NCI-H1092 treated with DMSO at 0.1 percent for 48 hours (cell line): ENCODE measurements at regions not wholly inside any gene's neighbourhood (a gene's known extent, or its start where the extent isn't known, plus 50 kb on each side); places are given as distances from the start of the nearest gene placed in this dataset.
"Not testable (repeated sequence)": the region's sequence is repeated elsewhere in the genome, so short reads cannot be mapped to it uniquely, and the experiment has no call there.

Source experiments
- DNase-seq: peaks from one replicate; lab custom pipeline; 2025; lab: John Stamatoyannopoulos, UW

DNA sequence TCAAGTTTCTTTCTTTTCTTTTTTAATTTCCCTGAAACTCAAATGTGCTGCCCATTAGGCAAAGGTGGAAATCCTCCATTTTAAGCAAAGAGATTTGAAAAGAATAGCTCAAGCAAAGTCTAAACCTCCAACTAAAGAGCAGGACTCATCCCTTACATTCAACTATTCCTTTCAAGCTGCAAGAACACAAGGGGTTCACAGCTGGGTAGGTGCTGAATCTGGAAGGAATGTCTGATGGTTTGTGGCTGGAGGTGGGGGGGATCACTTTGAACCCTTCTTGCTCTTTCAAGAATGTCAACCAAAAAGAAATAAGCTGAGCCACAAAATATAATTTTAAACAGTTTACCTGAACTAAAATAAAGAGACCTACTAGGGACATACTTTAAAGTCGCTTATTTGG is 375.7 kb upstream of the CDH10 start:
- no peak for DNase-seq

DNA sequence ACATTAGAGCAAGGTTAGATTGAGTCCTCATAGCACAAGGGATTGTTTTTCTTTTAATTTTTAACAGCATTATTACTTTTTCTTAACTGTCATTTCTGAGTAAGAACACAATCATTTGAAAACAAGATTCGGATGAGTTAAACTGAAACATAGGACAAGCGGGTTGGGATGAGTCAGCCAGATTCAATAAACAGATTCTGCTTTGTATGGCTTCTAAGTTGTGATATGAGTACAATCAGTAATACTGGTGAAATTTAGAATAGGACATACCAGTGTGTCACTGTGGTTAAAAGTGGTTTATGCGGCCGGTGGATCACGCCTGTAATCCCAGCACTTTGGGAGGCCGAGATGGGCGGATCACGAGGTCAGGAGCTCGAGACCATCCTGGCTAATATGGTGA is 364.3 kb upstream of the CDH10 start:
- no peak for DNase-seq

DNA sequence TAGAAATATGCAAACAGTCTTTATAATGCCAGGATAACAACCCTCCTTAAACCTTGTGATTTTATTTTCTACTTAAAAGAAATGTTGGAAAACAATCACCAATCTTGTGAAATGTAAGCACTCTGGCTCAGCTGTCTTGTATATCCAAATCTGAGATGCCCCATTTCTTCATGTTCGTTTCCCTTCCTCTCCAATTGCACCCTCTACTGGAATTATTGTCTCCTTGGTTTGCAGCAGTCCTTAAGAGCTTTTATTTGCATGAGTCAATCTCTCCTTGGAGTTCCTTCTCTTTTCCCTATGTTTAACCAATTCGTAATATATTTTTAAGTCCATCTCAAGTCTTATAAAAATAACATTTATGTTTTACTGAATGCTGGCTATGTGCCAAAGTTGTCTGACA is 362.0 kb upstream of the CDH10 start:
- peak; percentile 57 for DNase-seq

DNA sequence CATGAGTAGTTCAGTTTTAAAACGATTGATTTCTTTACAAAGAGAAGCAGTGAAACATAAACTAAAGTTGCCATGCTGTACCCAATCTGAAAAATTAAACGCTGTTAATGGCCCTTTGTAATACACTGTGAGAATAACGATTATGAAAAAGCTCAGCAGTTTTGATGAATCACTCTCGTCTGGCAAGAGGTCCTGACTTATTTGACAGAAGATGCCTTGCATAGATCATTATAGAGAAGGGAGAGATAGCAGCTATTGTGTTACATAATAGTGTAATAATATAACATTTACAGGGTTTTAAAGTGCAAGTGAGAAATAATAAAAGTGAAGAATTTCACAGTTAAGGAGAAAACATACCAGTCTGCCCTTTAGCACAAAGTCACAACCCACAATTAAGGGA is 361.5 kb upstream of the CDH10 start:
- DNase-seq = no peak

DNA sequence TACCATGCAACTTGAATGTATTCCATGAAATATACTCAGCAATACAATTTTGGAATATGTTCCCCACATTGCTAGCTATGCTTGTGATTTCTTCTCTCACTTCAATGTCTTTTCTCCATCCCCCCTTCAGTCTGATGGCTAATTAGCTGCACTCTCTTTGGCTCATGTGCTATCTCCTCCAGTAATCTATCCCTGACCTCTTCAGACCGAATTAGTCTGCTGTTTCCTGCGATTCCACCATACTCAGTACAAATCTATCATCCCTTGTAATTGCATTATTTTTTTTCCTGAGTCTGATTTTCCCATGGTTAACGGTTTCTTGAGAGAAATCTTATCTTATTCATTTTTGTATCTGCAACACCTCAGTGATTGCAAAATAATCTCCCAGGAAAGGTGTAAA is 360.7 kb upstream of the CDH10 start:
- DNase-seq = no peak

DNA sequence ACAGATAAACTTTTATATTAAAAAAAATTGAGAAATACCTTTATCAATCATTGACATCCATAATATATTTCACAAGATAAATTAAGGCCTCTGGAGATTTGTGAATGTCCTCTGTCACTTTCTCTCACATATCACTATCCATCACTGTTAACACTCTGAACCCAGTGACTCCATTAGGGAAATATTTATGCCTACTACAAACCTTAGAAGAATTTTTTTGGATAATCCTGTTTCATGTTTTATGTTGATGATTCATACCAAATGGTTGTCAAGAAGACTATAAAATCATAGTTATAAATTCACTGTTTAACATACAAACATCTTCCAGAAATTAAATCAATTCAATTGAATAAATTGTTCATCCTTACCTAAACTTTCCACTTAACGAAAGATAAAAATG is 357.6 kb upstream of the CDH10 start:
- no peak for DNase-seq

DNA sequence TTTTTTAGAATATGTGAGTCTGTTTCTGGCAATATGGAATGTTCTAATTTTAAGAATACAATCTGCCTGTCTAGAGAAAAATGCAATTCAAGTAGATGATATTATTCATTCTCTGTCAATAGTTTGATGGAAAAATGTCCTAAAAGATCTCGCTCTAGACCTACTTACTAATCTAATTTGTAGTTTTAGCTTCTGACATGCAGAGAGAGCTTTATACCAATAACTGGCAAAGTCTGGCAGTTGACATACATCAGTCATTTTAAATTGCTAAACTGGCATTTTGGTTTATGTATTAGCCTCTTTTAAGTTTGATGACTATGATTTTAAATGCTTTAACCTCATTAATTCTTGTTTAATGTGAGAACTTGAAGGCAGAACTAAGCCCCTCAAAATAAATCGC is 355.0 kb upstream of the CDH10 start:
- DNase-seq = no peak

DNA sequence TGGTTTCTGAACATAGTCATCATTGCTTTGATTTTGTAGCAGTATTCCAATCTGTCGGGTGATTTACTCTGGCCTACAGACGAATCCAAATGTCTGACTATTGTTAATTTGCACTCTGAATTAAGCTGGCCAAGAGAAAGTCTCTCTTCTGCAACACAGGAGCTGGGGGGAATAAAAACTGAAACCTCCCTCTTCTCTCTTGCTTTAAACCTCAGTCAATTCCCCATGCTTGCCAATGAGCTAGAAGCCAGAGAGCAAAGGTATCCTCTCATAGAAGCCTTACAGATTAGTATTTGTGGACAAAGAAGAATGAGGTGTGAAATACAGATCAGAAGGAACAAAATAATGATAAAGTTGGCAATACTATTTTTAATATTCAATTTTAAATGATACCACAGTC is 353.9 kb upstream of the CDH10 start:
- no peak for DNase-seq

DNA sequence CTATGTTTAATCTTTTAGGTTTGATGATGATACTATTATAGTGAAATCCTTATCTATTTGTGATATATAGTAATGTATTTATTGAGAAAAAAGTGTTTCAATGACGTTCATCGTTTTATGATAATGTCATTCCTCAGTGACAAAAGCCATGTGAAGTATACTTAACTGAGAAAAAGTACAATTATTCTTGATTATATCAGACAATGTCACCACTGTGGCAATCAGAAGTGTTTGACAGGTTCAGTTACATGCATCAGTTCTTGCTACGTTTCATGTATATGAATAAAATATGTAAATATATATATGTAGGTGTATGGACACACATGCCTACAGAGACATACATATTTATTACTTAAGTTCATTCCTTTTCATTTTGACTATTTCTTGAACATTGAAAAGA is 341.5 kb upstream of the CDH10 start:
- no peak for DNase-seq

DNA sequence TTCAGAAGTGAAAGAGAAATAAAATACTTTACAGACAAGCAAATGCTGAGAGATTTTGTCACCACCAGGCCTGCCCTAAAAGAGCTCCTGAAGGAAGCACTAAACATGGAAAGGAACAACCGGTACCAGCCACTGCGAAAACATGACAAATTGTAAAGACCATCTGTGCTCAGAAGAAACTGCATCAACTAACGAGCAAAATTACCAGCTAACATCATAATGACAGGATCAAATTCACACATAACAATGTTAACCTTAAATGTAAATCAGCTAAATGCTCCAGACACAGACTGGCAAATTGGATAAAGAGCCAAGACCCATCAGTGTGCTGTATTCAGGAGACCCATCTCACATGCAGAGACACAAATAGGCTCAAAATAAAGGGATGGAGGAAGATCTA is 333.8 kb upstream of the CDH10 start:
- not testable (repeated sequence) for DNase-seq

DNA sequence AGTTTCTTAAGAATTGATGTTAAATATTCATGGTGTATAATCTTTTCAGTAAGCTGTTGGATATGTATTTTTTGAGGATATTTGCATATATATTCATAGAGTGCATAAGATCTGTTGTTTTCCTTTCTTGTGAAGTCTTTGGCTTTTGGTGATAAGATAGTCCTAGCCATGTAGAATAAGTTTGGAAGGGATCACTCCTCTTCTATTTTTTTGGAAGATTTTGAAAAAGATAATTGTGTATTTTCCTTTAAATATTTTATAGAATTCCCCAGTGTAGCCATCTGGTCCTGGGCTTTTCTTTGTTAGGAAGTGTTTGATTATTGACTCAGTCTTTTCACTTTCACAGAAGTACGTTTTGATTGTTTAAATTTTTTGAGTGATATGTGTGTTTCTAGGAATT is 318.8 kb upstream of the CDH10 start:
- DNase-seq = no peak

DNA sequence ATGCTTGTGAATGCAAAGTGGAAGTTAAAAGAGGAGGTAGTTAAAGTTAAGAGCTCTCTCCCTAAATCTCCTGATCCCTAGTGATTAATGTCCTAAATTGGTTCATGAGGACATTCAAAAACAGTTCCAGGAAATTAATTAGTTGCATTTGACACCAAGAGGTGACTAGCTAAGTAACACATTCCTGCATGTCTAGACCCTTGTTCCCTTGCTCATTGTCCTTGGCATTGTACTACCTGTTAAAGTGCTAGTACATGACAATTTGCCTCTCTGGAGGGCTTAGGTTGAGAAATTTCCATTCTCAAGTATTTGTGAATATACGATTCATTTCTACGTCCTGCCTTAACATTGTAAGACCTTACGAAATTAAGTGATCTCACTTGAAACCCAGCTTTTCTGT is 278.6 kb upstream of the CDH10 start:
- no peak for DNase-seq

DNA sequence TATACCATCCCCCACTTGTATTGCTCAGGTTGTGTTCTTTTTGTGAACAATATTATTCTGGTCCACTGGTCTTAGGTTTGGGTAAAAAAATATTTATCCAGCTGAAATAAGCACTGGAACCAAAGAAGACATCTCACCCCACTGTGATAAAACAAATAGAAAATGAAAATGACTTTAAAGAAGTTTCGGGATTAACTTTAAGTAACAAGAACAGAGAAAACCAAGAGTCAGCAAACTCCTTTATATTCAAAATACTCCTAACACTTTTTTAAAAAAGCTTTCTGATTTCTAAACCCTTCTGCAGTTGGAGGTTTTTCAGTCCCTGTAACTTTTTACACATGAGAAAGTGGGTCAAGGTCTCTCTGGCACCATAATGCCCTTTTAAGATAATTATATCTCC is 273.9 kb upstream of the CDH10 start:
- DNase-seq = no peak

DNA sequence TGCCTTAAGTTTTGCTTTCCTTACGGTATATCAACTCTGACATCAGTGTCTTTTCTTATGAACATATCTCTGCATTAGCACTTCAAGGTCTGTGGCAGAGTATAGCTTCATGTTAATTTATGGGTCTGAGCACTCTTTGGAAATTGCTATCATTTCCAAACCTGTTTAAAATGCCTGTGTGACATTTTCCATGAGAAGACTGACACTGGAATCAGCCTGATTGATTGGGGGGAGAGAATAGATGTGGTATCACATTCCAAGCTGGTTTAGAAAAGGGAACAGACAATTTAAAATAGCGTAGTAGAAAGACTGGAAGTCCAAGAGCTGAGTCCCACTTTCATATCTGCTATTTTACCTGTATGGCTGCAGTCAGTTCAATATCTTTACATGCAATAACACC is 272.1 kb upstream of the CDH10 start:
- no peak for DNase-seq

DNA sequence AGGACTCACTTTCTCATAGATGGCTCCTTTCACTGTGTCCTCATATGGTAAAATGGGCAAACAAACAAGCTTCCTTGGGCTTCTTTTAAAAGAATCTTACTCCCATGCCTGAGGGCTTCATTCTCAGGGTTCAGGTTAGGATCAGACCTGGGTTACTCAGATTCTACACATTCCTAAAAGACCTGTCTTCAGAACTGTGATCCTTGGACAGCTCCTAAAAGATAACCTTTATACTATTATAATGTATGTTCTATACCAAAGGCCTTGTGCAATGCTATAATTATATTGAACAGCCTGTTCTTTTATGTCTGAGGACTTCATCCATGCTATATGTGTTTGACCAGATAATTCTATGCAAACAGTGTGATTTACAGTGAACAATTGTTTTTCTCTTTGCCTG is 264.4 kb upstream of the CDH10 start:
- DNase-seq = no peak

DNA sequence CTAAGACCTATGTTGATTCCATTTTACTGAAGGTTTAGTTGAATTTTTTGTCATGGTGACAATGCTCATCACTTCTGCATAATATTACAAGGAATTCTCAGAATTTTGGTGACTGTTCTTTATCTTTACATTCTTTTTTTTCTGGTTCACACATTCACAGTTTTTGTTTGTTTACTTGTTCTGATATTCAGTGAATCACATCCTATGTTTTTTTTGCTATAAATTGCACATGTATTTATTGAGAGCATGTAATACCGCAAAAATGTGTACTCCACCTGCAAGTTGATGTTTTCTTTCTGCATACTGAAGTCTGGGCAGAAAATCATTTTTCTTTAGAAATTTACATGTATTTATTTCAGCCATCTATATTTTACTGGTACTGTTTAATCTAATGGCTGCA is 261.9 kb upstream of the CDH10 start:
- DNase-seq = no peak

DNA sequence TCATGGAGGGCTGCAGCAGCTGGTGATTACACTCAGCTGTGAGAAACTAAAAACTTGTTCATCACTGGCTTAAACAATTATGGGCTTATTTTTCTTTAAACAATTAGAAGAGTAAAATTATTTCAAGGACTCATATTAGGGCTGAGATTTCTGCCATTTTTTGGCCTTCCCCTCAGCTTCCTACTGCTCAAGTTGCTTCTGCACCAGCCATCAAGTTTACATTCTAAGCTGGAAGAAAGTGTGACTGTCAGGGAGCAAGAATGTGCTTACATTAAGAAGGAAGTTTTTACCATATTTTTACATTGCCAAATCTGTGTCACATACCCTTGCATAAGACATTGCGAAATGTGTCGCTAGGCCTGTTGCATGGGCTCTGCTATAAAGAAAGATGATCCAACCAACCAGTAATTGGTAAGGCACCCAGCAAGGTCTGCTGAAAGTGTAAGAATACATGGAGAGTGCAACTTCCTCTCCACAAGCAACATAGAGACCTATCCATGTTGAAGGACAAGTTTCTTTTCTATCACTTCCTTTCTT is 260.3 kb upstream of the CDH10 start:
- no peak for DNase-seq

DNA sequence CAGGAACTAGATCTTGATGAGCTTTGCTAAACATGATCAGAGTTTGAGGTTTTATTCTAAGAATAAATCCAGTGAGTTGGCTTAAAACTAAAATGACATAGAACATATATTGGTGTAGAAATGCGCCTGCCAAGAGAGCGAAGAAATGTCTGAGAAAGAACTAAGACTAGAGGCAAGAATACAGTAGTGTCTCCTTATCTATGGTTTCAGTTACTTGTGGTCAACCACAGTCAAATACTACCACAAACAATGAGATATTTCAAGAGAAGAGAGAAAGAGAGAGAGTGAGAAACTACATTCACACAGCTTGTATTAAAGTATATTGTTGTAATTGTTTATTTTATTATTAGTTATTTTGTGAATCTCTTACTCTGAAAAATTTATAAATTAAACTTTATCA is 254.4 kb upstream of the CDH10 start:
- DNase-seq = no peak

DNA sequence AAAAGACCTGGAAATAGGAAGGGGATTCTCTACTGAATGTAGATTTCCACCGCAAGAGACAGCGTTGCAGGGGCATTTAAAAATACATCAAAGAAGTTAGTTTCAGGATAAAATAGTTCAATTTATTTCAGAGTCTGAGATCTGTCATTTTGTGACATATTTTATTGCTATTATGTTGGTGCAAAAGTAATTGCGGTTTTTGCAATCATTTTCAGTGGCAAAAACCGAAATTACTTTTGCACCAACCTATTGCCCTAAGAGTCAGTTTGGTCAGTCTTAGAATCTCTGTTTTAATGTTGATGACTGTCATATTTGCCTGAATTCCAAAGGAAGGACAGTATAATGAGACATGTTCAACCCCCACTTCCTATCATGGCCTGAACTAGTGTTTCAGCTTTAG is 219.5 kb upstream of the CDH10 start:
- DNase-seq = no peak

DNA sequence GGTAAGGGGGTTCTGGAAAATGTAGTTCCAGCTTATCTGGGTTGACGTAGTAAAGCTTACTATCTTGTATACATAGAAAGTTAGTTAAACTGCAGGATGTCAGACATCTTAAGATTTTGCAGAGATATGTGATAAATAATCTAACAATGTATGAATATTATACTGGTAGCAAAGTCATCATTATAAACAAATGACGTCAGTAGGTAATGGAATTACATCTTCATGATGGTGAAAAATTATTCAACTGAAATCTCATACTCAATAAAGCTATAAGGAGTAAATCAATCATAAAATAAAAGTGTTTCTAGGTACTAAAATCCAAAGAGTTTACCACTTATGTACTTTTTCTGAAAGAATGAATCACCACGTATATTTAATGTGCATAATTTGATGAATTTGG is 217.3 kb upstream of the CDH10 start:
- DNase-seq = no peak

DNA sequence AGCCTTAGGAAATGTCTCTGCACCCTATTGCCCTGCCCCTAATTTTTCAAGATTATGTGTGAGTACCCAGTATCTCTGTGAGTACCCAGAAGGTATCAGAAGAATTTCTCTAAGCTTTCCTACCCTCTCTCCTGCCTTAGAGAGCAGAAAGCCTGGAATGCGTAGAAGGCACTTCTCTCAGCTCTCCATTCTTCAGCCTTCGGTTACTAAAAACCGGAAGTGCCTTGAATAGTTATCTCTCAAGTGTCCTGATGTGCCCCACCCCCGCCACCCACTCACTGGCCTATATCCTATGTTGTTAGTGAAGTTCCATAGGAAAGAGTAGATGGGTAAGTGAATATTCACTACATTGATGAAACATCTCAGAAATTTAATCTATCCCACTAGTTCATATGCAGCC is 210.7 kb upstream of the CDH10 start:
- DNase-seq = no peak

DNA sequence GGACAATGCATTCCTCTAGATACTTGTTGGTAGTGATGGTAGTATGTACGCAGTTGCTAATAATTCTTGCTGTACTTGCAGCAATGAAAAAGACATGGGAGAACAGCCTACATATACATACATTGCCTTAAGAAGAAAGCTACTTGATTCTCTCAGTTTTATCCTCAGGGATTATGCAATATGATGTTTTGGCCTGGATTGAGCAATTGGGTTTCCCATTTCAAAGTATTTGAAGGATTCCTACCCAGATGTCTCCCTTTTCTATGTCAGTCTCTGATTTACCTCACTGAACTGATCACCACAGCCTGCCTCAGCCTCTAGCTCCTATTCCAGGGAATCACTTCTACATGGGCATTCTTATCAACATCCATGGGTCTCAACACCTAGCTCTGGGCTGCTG is 210.1 kb upstream of the CDH10 start:
- DNase-seq = no peak

DNA sequence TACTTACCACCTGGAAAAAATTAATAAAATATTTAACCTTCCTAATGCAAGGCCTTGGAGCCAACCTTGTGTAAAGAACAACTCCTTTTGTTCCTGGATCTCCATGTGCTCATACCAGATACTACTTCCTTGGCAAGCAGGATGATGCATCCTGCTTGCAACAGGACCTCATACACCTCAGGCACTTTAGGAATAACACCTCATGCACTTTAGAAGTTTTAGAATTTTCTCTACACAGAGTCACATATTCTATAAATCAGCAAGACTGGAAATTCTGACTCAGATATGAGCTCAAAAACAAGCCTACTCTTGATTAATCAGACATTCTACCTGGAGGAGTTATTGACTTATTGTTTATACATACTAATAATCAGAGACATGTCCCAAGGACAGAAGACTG is 209.6 kb upstream of the CDH10 start:
- DNase-seq = no peak

DNA sequence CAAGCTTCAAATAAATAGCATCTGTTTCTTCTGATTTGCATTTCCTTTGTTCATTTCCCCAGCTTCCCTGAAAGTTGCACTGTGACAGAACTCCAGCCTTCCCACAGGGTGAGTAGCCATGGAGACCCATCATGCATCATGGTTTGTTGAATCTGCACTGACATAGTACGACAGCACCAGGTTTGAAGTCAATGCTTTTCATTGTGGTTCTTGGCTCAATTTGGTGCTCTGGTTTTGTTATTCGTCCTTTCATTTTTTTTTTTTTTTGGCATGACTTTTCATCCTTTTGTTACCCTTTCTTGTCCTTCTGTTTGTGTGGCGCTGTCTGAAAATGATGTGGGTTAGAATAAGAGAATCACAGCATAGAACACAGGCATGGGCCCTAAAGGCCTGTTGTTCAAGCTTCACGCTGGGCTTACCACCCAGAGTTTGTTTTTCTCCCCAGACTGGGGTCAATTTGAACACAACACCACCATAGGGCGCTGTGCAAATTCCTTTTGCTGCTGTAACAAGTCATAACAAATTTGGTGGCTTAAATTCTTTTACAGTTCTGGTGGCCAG is 206.2 kb upstream of the CDH10 start:
- DNase-seq = no peak

DNA sequence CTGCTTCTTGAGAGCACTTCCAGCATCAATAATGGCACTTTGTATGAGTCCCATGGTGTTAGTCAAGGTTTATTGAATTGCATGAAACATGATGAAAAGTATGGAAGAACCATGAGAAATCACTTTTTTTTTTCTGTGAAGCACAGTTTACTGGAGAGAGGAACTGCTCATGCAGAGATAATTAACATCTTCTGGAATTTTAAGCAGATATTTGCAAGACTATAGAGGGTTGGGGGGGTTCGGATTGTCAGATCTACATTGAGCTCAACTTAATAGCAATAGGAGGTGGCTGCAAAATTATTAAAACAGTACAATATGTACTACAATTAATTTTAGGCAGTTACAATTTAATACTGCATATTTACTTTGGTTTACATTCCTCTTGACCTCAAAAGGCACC is 204.4 kb upstream of the CDH10 start:
- no peak for DNase-seq
